Progenitor cell of endocrine pancreas (in vitro differentiated cells): ENCODE measurements at regions not wholly inside any gene's neighbourhood (a gene's known extent, or its start where the extent isn't known, plus 50 kb on each side); places are given as distances from the start of the nearest gene placed in this dataset.

Experiments used
- DNase-seq: peaks from one replicate; pipeline ENCODE4 v3.0.0; 2021; ENCODE audit warnings: low spot score; ENCODE audit not compliant: unreplicated experiment
- H3K27ac Mint-ChIP-seq: 2 replicates; pipeline ENCODE4 v1.8.0; 2021; ENCODE audit warnings: mild to moderate bottlenecking, moderate library complexity, mixed read lengths
- H3K27me3 Mint-ChIP-seq: 2 replicates; pipeline ENCODE4 v1.8.0; 2021; ENCODE audit warnings: mixed read lengths
- H3K36me3 Mint-ChIP-seq: 2 replicates; pipeline ENCODE4 v1.8.0; 2022; ENCODE audit warnings: mixed read lengths; ENCODE audit not compliant: insufficient read depth
- H3K4me1 Mint-ChIP-seq: 2 replicates; pipeline ENCODE4 v1.8.0; 2021; ENCODE audit warnings: low read depth, mixed read lengths
- H3K4me3 Mint-ChIP-seq: 2 replicates; pipeline ENCODE4 v1.8.0; 2021; ENCODE audit warnings: low read depth, mild to moderate bottlenecking, moderate library complexity, mixed read lengths
- H3K9me3 Mint-ChIP-seq: 2 replicates; pipeline ENCODE4 v1.8.0; 2021; ENCODE audit warnings: low read depth, mixed read lengths
- TF ChIP-seq, protein P1 (sequence below): fragments of 200-600 bp; sonication (generic); IDR thresholded peaks from one replicate; pipeline ENCODE4 v1.5.0; 2021; ENCODE audit warnings: antibody characterized with exemption, mild to moderate bottlenecking; ENCODE audit not compliant: unreplicated experiment

DNA sequence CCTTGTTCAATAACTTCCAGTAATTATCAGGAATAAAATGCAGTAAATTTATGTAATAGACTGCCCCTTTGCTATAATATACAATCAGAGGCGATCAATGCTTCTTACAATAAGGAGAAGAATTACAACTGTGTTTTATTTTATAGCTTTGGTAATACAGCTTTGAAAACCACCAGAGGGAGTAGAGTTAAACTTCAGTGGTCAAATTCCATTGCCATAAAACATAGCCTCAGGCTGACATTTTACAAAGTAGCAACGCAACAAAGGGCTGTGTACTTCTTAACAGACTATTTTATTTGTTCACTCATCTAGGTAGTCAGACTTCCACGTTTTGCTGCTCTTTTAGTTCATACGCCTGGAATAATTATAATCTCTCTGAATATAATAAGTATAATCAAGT is 58.5 kb downstream of the TEX13C start:
- peaks cover 3% of the 10 kb centered on the region for H3K9me3 Mint-ChIP-seq
- H3K4me1 Mint-ChIP-seq: no peaks in the 10 kb centered on the region

DNA sequence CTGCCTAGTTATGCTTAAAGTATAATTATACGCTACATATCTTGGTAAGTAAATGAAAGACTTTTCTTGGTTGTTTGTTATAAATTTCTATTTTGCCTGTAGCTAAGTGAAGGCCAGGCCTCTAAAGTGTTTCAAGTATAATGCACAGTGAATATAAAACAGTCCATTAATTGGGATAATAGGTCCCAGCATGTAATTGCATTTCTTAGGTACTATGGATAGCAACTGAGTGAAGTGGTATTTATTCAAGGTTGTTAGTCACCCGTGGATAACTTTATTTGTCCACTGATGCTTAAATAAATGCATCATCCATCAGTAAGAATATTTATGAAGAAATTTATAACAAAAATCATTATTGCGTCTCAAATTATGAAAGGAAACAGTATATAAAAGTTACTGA is 59.1 kb downstream of the TEX13C start:
- H3K27ac Mint-ChIP-seq: no peak overlapping the region
- H3K4me1 Mint-ChIP-seq: no peaks in the 10 kb centered on the region
- TF ChIP-seq, protein P1, sequence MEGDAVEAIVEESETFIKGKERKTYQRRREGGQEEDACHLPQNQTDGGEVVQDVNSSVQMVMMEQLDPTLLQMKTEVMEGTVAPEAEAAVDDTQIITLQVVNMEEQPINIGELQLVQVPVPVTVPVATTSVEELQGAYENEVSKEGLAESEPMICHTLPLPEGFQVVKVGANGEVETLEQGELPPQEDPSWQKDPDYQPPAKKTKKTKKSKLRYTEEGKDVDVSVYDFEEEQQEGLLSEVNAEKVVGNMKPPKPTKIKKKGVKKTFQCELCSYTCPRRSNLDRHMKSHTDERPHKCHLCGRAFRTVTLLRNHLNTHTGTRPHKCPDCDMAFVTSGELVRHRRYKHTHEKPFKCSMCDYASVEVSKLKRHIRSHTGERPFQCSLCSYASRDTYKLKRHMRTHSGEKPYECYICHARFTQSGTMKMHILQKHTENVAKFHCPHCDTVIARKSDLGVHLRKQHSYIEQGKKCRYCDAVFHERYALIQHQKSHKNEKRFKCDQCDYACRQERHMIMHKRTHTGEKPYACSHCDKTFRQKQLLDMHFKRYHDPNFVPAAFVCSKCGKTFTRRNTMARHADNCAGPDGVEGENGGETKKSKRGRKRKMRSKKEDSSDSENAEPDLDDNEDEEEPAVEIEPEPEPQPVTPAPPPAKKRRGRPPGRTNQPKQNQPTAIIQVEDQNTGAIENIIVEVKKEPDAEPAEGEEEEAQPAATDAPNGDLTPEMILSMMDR: no peak
- H3K27me3 Mint-ChIP-seq: peaks cover 5% of the 10 kb centered on the region
- no peaks in the 10 kb centered on the region for H3K36me3 Mint-ChIP-seq
- no peak overlapping the region for H3K4me3 Mint-ChIP-seq
- H3K9me3 Mint-ChIP-seq: peaks cover 3% of the 10 kb centered on the region
- DNase-seq: no peak

More for the DNA sequence above, 58.5 kb downstream of the TEX13C start:
- Mint-ChIP-seq H3K27me3 (peaks cover 5% of the 10 kb centered on the region), H3K36me3 (no peaks in the 10 kb centered on the region), H3K4me3 (no peak overlapping the region), H3K27ac (no peak overlapping the region)
- TF ChIP-seq, protein P1: peak; percentile 23
- DNase-seq: no peak

DNA sequence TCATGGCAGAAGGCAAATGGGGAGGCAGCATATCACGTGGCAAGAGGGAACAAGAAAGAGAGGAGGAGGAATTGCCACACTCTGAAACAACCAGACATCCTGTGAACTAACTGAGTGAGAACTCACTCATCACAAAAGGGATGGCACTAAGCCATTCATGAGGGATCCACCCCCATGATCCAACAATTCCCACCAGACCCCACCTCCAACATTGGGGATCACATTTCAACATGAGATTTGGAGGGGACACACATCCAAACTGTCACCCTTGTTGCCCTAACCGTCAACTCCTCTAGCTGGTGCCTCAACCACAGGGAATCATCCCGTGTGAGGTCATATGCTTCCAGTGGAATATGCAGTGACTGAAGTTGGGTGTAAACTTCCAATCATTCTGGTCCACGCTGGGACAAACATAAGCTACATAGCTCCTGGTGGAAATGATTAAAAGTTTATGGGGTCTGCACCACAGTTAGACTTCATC is 62.5 kb downstream of the TEX13C start:
- TF ChIP-seq, protein P1: no peak
- Mint-ChIP-seq H3K9me3 (no peaks in the 10 kb centered on the region), H3K36me3 (no peaks in the 10 kb centered on the region), H3K27me3 (peaks cover 16% of the 10 kb centered on the region), H3K27ac (no peak overlapping the region), H3K4me3 (no peak overlapping the region), H3K4me1 (no peaks in the 10 kb centered on the region)
- no peak for DNase-seq

DNA sequence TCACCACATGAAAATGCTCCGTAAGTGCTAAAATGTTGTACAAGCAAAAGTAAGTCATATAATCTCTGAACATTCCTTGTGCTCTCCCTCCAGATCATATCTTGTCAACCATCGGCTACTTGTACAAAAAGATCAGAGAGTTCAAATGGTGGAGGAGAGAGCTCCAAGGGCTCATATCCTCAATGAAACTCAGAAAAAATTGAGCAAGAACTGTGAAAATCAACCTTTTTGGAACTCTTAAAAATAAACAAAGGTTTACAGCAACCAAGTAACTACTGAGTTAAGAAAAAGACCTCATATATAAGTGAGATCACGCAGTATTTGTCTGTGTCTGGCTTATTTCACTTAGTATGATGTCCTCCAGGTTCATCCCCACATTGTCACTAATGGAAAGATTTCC is 63.2 kb downstream of the TEX13C start:
- Mint-ChIP-seq H3K27me3 (peaks cover 23% of the 10 kb centered on the region), H3K9me3 (no peaks in the 10 kb centered on the region), H3K27ac (no peak overlapping the region), H3K4me3 (no peak overlapping the region), H3K4me1 (no peaks in the 10 kb centered on the region), H3K36me3 (no peaks in the 10 kb centered on the region)
- no peak for DNase-seq
- TF ChIP-seq, protein P1: no peak

DNA sequence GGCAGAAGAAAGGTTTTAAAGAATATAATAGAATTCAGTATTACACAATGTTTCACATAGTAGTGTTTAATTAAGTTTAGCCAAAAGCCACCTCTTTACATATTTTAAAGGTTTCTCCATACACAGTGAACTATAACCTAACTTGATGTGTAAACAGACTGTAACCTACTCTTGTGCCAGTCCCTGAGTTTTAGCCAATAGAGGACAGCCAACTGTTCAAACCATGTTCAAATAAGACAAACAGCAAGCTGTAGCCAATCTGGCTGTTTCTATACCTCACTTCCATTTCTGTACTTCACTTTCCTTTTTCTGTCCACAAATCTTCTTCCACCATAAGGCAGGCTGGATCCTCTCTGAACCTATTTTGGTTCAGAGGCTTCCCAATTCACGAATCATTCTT is 65.2 kb downstream of the TEX13C start:
- Mint-ChIP-seq H3K9me3 (no peaks in the 10 kb centered on the region), H3K4me3 (no peak overlapping the region), H3K27me3 (peaks cover 43% of the 10 kb centered on the region), H3K27ac (no peak overlapping the region), H3K36me3 (no peaks in the 10 kb centered on the region), H3K4me1 (peaks cover 9% of the 10 kb centered on the region)
- TF ChIP-seq, protein P1: no peak
- no peak for DNase-seq
